ENCODE measurements at regions not wholly inside any gene's neighbourhood (a gene's known extent, or its start where the extent isn't known, plus 50 kb on each side); places are given as distances from the start of the nearest gene placed in this dataset.

DNA sequence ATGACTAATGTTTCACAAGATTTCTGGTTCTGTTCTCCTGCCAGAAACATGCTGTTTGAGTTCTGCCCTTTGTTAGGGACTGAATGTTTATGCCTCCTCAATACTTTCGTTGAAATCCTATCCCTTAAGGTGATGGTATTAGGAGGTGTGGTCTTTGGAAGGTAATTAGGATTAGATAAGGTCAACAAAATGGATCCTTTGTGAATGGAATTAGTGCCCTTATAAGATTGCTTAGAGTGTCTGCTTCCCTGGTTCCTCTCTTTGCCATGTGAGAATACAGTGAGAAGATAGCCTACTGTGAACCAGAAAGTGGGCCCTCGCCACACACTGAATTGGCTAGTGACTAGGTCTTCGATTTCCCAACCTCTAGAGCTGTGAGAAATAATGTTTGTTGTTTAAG, 621.4 kb upstream of the ALCAM start:
- no peak for TF ChIP-seq POLR2A (IDR thresholded peaks at IDR 0.05; ENCODE audit: low read length)
- no peak for TF ChIP-seq GATA1 (IDR thresholded peaks at IDR 0.05; ENCODE audit: low read depth, low read length)
